GM20431 (cell line): ENCODE measurements at regions not wholly inside any gene's neighbourhood (a gene's known extent, or its start where the extent isn't known, plus 50 kb on each side); places are given as distances from the start of the nearest gene placed in this dataset.
"Not testable (repeated sequence)": the region's sequence is repeated elsewhere in the genome, so short reads cannot be mapped to it uniquely, and the experiment has no call there.

ENCODE experiments used
- in situ Hi-C: fragments of 300-500 bp; cut with MseI, MboI; formaldehyde crosslinking; loops from one replicate; pipeline ENCODE4 v1.15.0; 2020; ENCODE audit warnings: low sequenced_read_pairs; ENCODE audit not compliant: unreplicated experiment

GRCh38 chr15:39235084-39235795, 345.6 kb upstream of the THBS1 start:
- in situ Hi-C loops: no loop called here

- in situ Hi-C loops: no loop called here
Measured at GRCh38 chr15:39236375-39236774, 344.5 kb upstream of the THBS1 start.

- in situ Hi-C loops: no loop called here
Measured at GRCh38 chr15:39238443-39238842, 342.4 kb upstream of the THBS1 start.

DNA sequence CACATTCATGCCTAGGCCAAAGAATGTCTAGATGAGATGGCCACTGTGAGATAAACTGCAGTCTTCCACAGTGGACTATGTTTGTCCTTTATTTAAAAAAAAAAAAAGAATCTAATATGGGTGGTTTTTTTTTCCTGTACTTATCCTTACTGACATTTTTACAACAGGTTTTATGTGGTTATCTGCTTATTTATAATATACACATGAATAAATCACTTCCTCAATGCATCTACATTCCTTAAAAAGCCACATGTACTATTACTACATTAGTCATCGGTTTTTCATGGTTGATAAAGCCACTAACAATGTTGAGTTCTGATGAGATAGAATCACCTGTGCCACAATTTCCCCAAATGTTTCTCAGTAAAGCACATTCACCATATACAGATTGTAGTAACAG, 341.3 kb upstream of the THBS1 start:
- in situ Hi-C loops: no loop called here

DNA sequence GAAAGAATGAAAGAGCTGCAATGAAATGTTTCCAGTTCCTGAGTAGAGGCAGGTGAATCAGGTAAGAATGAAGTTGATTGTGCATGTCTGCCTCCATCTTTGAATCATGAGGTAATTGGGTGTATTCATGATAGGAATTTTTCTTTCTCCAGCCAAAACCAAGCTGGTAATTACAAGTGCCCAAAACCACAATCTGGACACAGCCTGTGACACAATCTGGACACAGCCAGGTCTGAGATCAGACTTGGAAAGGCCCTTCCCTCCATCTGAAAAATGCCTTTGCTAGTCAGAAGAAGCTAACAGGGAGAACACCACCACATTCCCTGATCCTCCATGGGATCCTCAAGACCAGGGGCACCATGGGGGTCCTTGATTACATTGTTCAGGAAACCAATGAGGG, 338.5 kb upstream of the THBS1 start:
- in situ Hi-C loops: no loop called here

- in situ Hi-C loops: no loop called here
Measured at GRCh38 chr15:39243396-39243795, 337.5 kb upstream of the THBS1 start.

GRCh38 chr15:39244776-39245175, 336.1 kb upstream of the THBS1 start:
- in situ Hi-C loops: no loop called here

DNA sequence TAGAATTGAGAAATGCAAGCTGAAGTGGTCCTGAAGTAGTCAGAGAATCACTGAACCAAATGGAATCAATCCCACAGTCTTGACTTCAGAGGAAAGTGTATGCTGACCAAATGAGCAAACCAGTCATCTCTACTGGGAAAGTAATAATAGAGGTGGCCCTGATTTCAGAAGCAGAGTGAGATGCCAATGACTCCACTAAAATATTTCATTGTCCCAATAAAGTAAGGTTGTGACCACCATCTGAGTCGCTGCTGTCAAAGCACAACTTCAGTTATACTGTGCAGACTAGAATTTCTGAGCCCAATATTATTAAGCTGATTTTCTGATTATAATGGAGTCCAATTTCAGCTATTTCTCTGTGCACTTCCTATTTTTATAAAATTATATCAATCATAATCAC, 334.4 kb upstream of the THBS1 start:
- in situ Hi-C loops: no loop called here

DNA sequence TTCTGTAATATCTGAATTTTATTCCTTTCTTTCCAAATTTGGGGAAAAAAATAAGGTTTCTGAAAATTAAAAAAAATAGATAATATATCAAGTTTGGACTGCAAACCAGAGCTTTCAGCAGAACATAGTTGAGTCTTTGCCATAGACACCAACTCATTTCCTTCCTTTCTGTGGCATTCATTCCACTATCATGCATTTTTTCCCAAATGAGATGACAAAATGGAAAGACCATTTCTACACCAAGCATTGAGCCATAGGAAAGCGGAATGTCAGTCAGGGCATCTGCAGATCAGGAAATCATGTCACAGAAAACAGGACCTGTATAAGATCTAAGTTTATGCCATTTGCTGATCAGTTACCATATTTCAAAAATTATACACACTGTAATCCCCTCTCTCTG, 333.3 kb upstream of the THBS1 start:
- in situ Hi-C loops: no loop called here

DNA sequence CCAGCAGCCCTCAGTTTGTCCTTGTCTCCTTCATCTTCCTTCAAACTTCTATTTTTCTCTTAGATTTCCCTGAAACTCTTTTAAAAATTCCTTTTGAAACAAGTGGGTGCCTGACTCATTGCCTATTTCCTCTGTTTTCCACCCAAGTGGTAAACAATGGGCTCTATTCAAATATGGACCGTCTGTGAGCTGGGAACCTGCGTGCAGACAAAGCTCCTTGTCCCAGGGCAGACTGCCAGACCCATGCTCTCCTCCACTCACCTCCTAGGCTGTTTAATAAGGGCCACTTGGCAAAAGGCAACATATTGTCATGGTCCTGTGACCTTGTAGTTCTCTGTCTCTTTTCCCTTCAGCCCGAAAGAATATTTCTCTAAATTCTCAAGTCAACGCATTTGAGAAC, 332.7 kb upstream of the THBS1 start:
- in situ Hi-C loops: no loop called here

DNA sequence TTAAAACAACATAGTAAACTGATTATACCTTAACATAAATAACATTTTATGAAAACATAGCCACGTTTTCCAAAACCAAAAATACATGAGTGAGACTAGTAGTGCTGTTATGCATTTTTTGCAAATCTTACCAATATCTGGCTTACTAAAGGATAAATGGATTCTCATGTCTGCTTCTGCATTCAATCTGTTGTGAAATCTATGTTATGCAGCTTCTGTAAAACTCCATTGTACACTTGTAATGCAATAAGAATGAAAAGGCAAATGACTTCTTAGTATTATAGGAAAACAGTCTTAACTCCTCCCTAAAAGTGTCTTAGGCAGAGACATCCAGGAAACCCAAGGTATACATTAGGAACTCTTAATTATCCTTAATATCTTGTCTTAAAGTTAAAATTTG, 330.9 kb upstream of the THBS1 start:
- in situ Hi-C loops: no loop called here

GRCh38 chr15:39250460-39251186, 330.3 kb upstream of the THBS1 start:
- in situ Hi-C loops: no loop called here

DNA sequence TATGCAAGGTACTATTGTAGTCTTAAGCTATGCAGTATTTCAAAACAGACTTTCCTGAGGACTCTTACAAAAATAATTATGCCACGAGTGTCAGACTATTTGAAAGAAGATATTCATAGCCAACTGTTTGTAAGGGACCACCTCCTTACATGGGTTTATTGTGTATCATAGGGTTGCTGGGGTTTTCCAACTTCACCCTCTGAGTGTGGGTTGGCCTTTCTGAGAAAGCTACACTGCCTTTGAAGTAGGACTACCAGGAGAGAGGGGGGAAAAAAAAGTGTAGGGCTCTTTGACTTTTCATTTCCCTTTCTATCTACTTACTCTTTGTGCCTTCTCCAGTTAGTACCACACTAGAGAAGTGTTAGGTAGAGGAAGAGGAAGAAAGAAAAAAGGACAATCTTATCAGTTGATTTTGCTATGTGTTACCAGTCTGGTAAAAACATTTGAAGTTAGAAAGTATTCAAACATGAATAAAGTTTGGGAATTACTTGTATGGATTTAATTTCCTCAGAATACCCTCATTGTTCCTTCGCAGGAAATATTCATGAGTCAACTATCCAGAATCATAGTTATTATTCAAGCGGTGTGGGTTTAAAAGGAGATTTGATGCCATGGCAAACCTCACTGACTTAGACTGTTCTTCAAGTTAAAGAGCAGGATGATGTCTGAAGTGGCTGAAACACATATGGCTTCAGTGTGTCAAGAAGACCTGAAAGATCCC, 329.3 kb upstream of the THBS1 start:
- in situ Hi-C loops: no loop called here

GRCh38 chr15:39252134-39252470, 328.8 kb upstream of the THBS1 start:
- in situ Hi-C loops: no loop called here

GRCh38 chr15:39253552-39253951, 327.3 kb upstream of the THBS1 start:
- in situ Hi-C loops: no loop called here

DNA sequence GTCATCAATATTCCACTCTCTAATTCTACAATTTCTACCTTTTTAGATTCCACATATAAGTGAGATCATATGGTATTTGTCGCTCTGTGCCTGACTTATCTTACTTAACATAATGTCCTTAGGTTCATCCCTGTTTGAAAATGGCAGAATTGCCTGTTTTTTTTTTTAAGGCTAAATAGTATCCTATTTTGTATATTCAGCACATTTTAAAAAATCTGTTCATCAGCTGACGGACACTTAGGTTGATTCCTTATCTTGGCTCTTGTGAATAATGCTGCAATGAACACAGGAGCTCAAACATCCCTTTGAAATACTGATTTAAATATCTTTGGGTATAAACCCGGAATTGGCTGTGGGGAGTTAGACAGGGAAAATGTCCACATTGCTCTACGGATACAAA, 326.7 kb upstream of the THBS1 start:
- in situ Hi-C loops: no loop called here

GRCh38 chr15:39255760-39256159, 325.1 kb upstream of the THBS1 start:
- in situ Hi-C loops: no loop called here

GRCh38 chr15:39260391-39260790, 320.5 kb upstream of the THBS1 start:
- in situ Hi-C loops: no loop called here

DNA sequence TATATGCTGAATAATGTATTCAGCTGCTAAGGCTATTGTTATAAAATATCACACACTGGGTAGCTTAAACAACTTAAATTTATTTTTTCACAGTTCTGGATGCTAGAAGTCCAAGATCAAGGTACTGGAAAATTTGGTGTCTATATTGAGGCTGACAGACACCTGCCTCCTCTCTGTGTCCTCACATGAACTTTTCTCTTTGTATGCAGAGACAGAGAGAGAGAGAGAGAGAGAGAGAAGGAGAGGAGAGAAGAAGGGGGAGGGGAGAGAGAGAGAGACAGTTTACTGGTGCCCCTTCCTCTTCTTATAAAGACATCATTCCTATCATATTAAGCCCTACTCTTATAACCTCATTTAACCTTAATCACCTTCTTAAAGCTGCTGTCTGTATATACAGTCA, 320.1 kb upstream of the THBS1 start:
- in situ Hi-C loops: no loop called here

- in situ Hi-C loops: not testable (repeated sequence)
Measured at GRCh38 chr15:39261397-39262183, 319.3 kb upstream of the THBS1 start.
